ENCODE measurements at regions not wholly inside any gene's neighbourhood (a gene's known extent, or its start where the extent isn't known, plus 50 kb on each side); places are given as distances from the start of the nearest gene placed in this dataset.

DNA sequence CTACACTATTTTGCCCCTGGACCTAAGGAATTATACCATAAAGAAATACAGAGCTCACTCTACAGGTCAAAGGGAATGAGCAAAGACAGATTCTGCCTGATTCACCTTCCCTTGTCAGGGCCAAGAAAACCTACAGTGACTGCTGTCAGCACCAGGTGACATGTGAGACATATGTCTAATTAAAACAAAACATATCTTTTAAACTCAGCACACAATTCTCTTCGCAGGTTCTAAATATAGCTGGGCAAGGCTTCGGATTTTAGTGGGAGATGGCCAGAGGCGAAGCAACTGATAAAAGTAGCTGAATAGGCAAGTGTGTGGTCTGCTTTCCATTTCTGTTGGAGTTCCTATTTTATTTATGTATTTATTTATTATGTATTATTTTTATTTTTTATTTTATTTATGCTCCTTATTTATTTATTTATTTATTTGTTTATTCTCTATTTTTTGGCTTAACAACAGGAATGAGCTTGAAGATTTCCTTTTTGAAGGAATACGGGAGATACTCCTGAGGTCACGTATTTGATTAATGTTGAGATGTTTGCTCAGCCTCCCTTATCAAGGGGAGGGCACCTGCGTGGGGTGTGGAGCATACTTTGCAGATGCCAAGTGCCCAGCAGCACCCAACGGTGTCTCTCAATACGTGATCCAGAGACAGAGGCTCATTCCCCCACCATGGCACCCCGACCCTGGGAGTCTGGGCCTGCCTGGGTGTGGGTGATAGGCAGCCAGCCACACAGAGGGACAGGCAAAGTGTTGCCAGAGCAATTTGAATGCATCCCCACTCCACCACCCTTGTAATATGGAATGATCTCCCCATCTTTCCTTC, 141.8 kb downstream of the RNF152 start:
- H3K36me3 ChIP-seq, result no peaks in the 10 kb centered on the region
- TF ChIP-seq POLR2AphosphoS5 (IDR thresholded peaks at IDR 0.05) (no peak), EP300 (IDR thresholded peaks at IDR 0.05) (no peak), POLR2A (IDR thresholded peaks at IDR 0.05) (no peak)
- TF ChIP-seq, protein P1, sequence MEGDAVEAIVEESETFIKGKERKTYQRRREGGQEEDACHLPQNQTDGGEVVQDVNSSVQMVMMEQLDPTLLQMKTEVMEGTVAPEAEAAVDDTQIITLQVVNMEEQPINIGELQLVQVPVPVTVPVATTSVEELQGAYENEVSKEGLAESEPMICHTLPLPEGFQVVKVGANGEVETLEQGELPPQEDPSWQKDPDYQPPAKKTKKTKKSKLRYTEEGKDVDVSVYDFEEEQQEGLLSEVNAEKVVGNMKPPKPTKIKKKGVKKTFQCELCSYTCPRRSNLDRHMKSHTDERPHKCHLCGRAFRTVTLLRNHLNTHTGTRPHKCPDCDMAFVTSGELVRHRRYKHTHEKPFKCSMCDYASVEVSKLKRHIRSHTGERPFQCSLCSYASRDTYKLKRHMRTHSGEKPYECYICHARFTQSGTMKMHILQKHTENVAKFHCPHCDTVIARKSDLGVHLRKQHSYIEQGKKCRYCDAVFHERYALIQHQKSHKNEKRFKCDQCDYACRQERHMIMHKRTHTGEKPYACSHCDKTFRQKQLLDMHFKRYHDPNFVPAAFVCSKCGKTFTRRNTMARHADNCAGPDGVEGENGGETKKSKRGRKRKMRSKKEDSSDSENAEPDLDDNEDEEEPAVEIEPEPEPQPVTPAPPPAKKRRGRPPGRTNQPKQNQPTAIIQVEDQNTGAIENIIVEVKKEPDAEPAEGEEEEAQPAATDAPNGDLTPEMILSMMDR (IDR thresholded peaks at IDR 0.05), result no peak
- DNase-seq, result no peak
- no peaks in the 10 kb centered on the region for H3K27me3 ChIP-seq
- no peaks in the 10 kb centered on the region for H3K9me3 ChIP-seq
- intact Hi-C loops (cut with DNase I), result no loop called here
- H3K4me3 ChIP-seq, result no peak overlapping the region
- no peak overlapping the region for H3K27ac ChIP-seq
- 42 to 81% methylated on average over 9 of the region's 9 CpGs for WGBS, 2 donors
- peaks cover 0 to 3% (median 0%) of the 10 kb centered on the region in 4 donors for H3K4me1 ChIP-seq

- TF ChIP-seq, protein P1 (IDR thresholded peaks at IDR 0.05), result no peak
- TF ChIP-seq POLR2A (IDR thresholded peaks at IDR 0.05), result no peak
- no peak for TF ChIP-seq EP300 (IDR thresholded peaks at IDR 0.05)
- intact Hi-C loops (cut with DNase I), result no loop called here
- Histone ChIP-seq H3K4me3 (no peak overlapping the region), H3K9me3 (no peaks in the 10 kb centered on the region), H3K36me3 (no peaks in the 10 kb centered on the region), H3K27me3 (no peaks in the 10 kb centered on the region), H3K4me1 (peaks cover 0 to 3% (median 0%) of the 10 kb centered on the region in 4 donors), H3K27ac (no peak overlapping the region)
- 34 to 69% methylated on average over 4 of the region's 4 CpGs for WGBS, 2 donors
- DNase-seq, result no peak
Measured at GRCh38 chr18:61749546-61749945, 143.3 kb downstream of the RNF152 start.

DNA sequence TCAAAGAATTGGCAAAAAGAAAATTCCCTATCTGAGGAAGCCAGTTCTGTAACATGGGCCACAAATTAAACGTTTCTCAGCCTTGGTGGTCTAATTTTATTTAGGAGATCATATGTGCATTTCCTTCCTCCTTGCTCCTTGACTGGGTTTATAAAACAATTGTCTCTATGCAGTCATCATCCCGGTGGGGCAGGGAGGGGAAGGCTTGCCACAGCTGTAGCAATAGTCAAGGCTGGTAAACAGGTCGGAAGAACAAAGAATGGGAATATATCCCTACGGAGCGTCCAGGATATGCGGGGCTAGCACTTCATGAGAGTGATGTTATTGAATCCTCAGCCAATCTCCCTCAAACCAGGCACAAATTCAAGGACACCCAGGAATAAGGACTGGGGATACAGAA, 143.8 kb downstream of the RNF152 start:
- intact Hi-C loops (cut with DNase I), result no loop called here
- WGBS, 2 donors, result 14 to 39% methylated on average over 6 of the region's 6 CpGs

GRCh38 chr18:61748004-61748403, 144.8 kb downstream of the RNF152 start:
- Histone ChIP-seq H3K4me1 (no peaks in the 10 kb centered on the region), H3K27me3 (no peaks in the 10 kb centered on the region), H3K4me3 (no peak overlapping the region), H3K36me3 (no peaks in the 10 kb centered on the region), H3K27ac (no peak overlapping the region), H3K9me3 (no peaks in the 10 kb centered on the region)
- DNase-seq, result no peak
- TF ChIP-seq POLR2A (IDR thresholded peaks at IDR 0.05) (no peak), POLR2AphosphoS5 (IDR thresholded peaks at IDR 0.05) (peak in 1 of 4 donors; percentile 10)
- intact Hi-C loops (cut with DNase I), result no loop called here
- WGBS, 2 donors, result 84 to 91% methylated on average over 10 of the region's 10 CpGs

More for the DNA sequence above, 143.8 kb downstream of the RNF152 start:
- no peak for DNase-seq
- H3K27ac ChIP-seq, result no peak overlapping the region
- H3K36me3 ChIP-seq, result no peaks in the 10 kb centered on the region
- no peaks in the 10 kb centered on the region for H3K9me3 ChIP-seq
- H3K27me3 ChIP-seq, result no peaks in the 10 kb centered on the region
- H3K4me1 ChIP-seq, result peaks cover 0 to 2% (median 0%) of the 10 kb centered on the region in 4 donors
- no peak for TF ChIP-seq POLR2AphosphoS5 (IDR thresholded peaks at IDR 0.05)
- TF ChIP-seq, protein P1 (IDR thresholded peaks at IDR 0.05), result no peak
- no peak for TF ChIP-seq POLR2A (IDR thresholded peaks at IDR 0.05)
- TF ChIP-seq EP300 (IDR thresholded peaks at IDR 0.05), result no peak
- no peak overlapping the region for H3K4me3 ChIP-seq

DNA sequence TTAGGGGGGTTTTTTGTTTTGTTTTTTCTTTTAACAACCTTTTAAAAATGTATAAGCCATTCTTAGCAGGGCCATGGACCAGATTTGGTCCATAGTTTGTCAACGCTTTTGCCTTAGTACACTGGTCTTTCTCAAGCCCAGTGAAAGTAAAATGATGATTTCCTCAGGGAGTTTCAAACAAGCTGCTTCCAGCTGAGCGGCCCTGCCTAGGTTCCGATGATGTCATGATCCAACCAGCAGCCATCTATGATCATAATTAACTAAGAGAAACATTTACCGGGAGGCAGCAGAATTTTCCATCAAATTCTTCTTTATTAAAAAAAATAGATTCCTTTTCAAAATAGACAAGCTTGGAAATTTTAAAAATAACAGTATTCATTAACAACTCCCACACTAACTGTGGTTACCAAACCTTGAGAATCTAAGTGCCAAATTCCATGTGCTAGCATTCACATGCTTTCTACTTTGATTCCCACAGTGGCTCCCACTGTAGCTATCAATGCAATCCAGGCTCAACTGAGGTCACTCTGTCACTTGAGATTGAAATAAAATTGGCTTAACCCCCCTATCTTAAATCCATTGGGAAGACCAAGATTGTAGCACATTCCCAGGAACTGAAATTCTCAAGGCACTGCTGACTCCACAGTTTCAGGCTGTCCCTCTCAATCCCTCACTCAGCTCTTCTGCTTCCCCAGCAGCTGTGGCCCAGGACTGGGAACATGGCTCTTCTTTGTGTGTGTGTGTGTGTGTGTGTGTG, 148.9 kb downstream of the RNF152 start:
- 86 to 94% methylated on average over 4 of the region's 4 CpGs for WGBS, 2 donors
- no peak overlapping the region for H3K4me3 ChIP-seq
- no peak for DNase-seq
- TF ChIP-seq POLR2AphosphoS5 (IDR thresholded peaks at IDR 0.05) (peak in 1 of 4 donors; percentile 42), POLR2A (IDR thresholded peaks at IDR 0.05) (no peak), EP300 (IDR thresholded peaks at IDR 0.05) (no peak)
- TF ChIP-seq, protein P1 (IDR thresholded peaks at IDR 0.05), result no peak
- intact Hi-C loops (cut with DNase I), result no loop called here
- peak overlapping the region in 3 of 4 donors; percentile 39 to 55 (median 43) for H3K27ac ChIP-seq
- no peaks in the 10 kb centered on the region for H3K9me3 ChIP-seq
- H3K4me1 ChIP-seq, result no peaks in the 10 kb centered on the region
- H3K36me3 ChIP-seq, result no peaks in the 10 kb centered on the region
- H3K27me3 ChIP-seq, result no peaks in the 10 kb centered on the region
